HUDEP-2 (cell line): ENCODE measurements at regions not wholly inside any gene's neighbourhood (a gene's known extent, or its start where the extent isn't known, plus 50 kb on each side); places are given as distances from the start of the nearest gene placed in this dataset.

Experiments
- DNase-seq, 76 experiments: peaks; one replicate each; lab custom pipeline; 2025; ENCODE audit not compliant: unreplicated experiment in 76 of 76; lab: John Stamatoyannopoulos, UW

DNA sequence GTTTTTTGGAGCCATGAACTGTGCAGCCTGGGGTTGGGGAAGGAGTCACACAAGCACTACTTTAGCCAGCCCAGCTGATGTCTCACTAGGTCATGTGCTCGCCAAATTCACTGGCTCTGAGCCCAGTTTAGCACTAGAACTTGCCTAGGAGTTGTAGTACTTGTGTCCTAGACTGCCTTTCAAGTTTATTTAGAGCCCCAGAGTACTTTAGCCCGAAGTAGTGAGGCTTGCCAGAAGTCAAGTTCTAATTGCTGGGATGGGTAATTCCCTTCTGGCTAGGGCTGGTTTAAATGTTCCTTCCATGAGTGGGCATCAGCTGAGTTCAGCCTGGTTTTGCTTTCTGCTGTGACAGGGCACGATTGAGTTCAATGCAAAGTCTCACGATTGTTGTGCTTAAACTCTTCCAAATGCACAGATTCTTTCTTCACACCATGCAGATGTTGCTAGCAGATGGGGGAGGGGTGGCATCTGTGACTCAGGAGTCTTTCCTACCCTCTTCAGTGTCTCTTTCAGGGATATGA is 228.2 kb upstream of the ZPLD1 start:
- peak in 52 of 76 experiments; percentile 3 to 67 (median 31) for DNase-seq

DNA sequence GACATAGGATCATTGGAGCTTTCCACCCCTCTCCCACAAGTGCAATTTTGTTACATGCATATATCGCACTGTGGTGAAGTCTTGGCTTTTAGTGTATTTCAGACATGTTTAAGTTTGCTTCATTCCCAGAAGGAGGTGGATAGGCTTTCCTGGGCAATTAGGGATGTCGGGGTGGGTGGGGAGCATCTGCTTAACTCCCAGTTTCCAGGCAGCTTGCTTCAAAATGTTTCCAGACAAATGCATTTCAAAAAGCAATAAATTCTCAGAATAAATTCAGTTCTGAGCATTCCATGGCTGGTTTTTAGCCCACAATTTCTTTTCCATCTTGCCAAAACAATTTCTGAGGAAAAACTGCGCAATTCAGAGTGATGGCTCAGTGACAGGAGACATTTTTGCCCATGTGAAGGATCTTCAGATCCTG is 227.7 kb upstream of the ZPLD1 start:
- DNase-seq: no peak

DNA sequence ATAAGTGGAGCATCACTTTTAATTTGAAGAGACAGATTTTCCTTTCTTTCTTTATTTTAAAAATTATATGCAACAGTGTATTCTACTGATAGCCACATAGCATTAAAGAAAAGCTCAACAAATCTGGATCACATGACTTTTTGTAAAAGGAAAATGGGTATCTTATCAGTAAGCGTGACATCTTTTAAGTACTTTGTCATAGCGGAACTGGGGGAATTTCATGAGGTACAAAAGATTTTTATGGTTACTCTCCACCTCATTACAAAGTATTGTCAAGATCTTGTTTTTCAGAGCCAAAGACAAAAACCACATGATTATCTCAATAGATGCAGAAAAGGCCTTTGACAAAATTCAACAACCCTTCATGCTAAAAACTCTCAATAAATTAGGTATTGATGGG is 219.6 kb upstream of the ZPLD1 start:
- no peak for DNase-seq

DNA sequence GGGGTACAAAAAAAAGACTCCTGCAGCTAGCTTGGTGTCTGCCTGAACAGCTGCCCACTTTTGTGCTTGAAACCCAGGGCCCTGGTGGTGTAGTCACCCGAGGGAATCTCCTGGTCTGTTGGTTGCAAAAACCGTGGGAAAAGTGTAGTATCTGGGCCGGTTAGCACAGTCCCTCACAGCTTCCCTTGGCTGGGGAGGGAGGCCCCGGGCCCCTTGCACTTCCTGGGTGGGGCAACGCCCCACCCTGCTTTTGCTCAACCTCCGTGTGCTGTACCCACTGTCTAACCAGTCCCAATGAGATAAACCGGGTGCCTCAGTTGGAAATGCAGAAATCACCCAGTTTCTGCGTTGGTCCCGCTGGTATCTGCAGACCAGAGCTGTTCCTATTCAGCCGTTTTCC is 211.7 kb upstream of the ZPLD1 start:
- no peak for DNase-seq

DNA sequence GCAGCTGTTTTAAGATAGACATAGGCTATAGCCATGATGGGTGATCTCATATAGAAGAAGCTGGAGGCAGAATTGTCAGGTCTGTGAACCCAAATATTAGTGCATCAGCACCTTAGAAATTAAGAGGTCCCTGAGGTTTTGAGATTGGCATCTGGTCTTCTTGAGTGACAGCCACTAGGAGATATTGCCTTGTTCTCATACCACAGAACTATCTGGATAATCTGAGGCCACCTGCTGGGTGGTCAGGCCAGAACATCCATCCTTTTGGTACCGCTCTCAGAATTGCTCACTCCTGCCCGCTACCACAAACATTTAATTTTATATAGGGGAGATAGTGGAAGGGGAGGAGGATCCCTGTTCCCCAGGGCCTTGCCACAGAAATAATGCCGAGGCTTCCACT is 210.6 kb upstream of the ZPLD1 start:
- DNase-seq: peak in 3 of 76 experiments; percentile 4 to 21 (median 7)

DNA sequence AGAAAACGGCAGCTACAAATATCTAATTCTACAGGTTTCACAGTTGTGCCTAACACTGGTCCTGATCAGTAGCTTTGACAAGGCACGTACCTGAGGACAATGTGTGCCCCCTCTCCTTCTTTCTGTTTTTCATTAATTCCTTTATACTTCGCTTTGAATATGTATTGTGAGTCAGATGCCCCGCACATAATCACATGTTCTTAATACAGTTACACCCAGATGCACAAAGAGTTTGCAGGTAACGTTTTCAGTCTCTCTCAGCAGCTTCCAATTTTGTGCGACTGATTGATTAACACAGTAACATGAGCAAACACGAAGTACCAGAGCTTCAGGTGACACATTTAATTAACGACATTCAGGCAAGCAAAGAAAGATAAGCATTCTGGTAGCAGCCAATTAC is 209.8 kb upstream of the ZPLD1 start:
- no peak for DNase-seq

DNA sequence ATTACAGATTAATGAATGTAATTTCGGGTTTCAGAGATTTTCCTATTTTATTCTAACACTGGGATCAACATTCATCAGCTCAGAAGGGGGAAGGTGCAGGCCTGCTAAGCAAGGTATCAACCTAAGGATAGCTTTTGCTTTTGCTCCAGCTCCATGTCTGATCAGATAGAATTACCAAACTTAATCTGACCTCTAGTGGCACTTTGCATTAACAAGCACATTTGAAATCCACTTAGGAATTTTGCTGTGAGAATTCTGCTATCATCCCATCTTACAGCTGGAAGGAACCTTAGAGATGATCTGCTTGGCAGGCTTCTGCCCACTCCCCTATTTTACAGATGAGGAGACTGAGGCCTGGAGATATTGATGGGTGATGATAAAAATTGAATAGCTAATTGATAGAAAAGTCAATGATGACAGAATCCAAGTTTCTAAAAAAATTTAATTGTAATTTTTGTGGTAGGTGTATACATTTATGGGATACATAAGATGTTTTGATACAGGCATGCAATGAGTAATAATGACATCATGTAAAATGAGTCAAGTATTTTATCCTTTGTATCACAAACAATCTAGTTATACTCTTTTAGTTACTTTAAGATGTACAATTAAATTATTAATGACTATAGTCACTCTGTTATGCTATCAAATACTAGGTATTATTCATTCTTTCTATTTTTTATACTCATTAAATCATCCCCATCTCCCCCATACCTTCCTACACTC is 209.2 kb upstream of the ZPLD1 start:
- peak in 22 of 76 experiments; percentile 1 to 49 (median 16) for DNase-seq

DNA sequence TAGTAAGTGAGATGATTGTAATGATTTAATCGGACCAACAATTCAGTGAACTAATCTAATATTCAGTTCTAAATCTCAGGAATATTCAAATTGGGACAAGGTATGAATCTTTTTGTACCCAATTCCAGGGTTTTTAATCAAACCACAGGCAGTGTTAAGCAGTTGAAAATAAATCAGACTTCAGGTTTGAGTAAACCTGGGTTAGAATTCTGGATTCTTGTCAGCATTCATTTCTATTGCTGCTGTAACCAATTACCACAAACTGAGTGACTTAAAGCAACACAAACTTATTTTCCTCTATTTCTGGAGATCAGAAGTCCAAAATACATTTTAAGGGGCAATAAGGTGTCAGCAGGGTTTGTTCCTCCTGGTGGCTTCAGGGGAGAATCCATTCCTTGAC is 208.4 kb upstream of the ZPLD1 start:
- DNase-seq: no peak

DNA sequence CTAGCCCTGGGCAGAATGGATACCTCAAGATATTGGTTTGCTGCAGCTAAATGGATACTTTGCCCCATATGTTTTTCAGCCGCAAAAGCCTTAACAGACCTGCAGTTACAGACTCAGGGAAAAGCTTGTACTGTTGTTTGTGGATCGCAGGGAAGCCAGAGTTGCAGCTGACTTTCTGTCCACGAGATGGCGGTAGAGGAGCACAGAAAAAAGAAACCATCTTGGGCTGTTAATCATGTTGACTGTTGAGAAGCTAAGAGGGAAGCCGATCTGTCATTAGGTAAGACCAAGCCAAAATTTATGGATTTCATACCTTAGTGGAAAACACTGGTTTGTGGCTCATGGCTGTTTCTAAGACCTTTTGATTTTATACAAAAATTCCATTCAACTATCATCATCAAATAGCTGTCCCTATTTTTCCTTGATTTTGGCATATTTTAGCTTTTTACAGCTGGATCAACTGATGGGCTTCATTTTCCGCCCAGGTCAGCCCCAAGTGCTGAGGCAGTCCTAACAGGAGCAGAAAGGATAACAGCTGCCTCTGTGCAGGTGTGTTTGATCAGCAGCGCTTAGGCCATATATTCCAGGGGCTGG is 205.7 kb upstream of the ZPLD1 start:
- peak in 64 of 76 experiments; percentile 7 to 82 (median 45) for DNase-seq

DNA sequence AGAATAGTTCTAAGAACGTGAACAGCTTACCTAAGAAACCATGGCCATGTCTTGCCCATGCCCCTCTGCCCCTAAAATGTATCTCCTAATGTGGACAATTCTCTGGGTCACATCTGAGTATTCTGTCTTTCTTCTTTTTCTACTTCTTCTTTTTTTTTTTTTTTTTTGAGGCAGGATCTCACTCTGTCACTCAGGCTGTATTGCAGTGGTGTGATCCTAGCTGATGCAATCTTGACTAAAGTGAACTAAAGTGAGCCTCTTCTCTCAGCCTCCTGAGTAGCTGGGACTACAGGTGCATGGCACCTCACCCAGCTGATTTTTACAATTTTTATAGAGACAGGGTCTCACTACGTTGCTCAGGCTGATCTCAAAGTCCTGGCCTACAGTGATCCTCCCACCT is 204.8 kb upstream of the ZPLD1 start:
- no peak for DNase-seq

DNA sequence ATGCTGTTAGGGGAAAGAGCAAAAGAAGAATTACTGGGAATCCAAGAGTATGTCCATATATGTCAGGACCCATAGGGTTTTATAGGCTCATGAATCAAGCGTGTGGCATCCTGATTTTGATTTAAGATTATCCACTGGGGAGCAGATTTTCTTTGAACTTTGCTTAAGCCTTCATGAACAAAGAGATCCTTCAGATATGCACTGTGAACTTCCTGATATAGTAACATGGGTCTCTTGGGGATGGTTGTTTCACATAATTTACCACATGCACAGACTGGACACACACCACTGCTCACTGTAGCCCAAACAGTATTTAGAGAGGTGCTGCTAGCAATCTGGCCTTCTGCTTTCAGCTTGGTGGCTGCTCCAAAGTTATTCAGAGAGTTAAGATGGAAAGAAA is 200.9 kb upstream of the ZPLD1 start:
- DNase-seq: no peak

DNA sequence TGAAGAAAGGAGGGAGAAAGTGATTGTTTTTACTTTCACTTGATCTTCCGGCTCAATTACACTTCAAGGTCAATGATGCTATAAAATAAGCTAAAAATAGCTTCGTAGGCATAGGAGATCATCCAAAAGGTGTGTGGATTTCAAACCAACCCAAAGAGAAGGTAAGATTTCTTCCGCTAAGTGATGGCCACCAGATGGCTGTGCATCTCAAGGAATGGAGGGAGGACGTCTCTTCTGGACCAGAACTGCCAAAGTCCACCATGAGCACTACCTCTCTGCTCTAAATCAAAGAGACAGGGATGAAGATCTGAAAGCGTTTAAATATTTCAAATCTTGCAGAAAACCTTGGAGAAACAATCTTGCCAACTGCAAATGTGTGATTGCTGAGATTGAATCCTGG is 199.1 kb upstream of the ZPLD1 start:
- DNase-seq: no peak

DNA sequence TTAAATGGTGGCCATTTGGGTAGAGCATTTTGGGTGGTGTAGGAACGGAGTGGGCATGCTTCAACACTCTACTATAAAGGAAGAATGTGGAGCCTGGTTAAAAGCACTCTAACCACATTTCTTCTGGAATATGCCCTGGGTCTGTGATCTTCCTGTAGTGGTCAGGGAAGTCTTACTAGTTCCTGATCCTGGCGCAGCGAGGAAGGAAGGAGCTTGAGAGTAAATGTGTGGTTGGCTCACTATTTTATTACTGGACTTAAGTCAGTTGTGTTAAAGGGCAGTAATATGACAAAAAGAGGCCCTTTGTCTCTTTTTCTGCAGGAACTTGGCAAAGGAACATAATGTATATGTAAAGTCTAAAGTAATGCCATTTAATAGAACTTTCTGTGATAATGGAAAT is 197.6 kb upstream of the ZPLD1 start:
- DNase-seq: no peak

DNA sequence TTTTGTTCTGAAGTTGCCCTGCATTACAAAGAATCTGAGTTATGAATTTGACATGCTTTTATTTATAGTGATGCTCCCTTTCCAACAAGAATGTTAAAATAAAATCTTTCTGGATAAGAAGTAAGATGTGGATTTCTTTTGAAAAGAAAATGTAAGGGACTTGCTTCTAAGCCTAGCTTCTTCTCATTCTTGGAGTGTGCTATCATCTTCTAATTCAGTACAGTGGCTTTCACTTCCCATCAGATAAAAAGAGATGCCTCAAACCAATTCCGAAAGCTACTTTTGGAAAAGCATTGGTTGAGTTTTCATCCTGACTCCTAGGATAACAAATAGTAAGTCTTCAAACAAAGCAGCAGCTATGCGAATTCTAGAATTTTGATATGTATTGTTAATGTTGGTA is 197.0 kb upstream of the ZPLD1 start:
- no peak for DNase-seq

DNA sequence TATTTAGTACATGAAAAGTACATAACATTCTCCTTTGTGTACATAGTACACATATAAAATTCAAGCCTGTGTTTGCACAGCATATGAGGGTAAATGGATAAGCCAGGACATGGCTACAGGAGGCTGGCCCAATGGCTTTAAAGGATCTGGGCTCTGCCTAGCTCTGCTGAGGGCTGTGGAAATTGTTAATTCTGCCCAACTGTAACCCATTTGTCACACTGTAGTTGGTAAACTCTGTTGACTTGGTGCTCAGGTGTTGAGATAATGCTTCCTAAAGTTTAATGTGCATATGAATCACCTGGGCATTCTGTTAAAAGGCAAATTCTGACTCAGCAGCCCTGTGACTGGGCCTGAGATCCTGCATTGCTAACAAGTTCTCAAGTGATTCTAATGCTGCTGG is 196.5 kb upstream of the ZPLD1 start:
- no peak for DNase-seq

DNA sequence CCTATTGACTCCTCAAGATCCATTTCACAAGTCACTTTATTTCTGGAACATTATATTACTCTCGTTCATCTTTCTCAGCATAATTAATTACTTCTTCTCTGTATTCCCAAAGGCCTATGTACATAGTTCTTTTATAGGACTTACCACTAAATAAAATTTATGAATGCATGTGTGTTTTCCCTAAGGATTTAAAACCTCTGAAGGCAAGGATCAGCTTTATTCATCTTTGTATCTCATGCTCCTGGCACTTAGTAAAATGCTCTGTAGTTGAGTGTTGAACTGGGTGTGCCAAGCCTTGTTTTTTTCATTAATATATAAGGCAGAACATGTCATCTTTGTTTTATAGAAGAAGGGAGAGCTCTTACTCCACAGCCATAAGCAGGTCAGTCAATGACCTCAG is 194.1 kb upstream of the ZPLD1 start:
- DNase-seq: no peak

DNA sequence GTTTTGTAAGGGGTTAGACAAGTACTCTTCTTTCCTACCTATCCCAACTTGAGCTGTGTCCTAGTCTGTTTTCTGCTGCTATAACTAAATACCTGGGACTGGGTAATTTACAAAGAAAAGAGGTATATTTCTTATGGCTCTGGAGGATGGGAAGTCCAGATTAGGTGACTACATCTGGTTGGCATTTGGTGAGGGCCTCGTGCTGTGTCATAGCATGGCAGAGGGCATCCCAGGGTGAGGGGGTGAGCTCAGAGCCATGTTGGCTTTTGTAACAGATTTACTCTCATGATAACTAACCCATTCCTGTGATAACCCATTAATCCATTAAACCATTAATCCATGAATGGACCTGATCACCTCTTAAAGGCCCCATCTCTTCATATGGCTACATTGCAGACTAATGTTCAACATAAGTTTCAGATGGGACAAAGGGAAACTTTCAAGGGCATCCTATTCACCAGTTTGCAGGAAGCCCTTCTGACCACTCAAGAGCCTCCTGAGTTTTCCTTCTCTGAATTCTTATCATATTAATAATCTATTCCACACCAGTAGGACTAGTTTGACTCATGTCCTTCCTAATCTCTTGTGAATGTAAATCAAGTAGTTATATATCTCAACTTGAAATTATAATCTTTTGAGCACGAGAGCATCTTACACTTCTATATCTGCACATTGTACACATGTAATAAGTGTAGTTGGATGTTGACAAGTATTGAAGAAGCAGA is 185.7 kb upstream of the ZPLD1 start:
- no peak for DNase-seq

DNA sequence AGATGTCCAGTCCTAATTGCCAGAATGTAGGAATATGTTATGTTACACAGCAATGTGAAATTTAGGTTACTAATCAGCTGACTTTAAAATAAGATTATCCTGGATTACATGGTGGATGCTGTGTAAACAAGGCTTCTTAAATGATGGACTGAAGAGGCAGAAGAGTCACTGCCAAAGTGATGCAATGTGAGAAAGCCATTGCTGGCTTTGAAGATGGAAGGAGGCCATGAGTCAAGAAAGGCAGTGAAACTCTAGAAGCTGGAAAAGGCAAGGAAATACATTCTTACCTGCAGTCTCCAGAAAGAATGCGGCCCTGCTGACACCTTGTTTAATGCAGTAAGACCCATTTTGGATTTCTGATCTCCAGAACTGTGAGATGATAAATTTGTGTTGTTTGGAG is 179.1 kb upstream of the ZPLD1 start:
- no peak for DNase-seq

DNA sequence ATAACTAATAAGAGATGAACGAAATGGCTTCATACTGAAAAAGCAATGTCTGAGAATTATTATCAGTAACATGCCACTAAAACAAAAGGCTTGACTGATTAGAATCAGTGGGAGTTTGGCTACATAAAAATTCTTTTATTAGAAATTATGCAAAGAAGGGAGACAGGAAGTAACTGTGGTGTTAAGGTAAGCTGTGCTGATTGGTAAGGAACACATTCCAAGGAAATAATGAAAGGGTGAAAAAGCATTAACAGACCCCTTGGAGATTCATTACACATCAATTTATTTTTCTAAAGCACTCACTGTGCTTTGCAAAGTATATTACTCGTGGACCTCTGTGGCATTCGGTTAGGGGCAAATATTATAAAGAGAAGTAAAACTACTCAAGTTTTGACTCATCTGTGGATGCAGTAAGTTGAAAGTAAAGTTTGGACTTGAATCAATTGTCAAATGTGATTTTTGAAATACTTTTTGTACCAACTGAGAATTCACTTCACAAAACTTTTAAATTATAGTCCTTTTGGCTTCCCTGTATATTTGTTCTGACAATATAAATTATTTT is 176.1 kb upstream of the ZPLD1 start:
- DNase-seq: no peak

DNA sequence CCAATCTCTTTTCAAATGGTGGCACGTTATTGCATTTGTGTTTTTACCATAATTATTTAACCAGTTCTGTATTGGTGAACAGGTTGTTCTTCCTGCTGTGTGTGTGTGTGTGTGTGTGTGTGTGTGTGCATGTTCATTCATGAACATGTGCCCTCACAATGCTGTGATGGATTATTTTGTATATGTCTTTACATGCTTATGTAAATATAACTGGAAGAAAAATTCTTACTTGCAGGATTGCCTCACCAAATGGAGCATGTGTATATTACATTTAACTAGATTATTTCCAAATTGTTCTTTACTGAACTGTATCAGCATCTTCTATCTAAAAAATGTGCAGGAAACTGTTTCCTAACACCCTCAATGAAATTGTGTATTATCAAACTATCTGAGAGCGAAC is 175.2 kb upstream of the ZPLD1 start:
- DNase-seq: no peak

DNA sequence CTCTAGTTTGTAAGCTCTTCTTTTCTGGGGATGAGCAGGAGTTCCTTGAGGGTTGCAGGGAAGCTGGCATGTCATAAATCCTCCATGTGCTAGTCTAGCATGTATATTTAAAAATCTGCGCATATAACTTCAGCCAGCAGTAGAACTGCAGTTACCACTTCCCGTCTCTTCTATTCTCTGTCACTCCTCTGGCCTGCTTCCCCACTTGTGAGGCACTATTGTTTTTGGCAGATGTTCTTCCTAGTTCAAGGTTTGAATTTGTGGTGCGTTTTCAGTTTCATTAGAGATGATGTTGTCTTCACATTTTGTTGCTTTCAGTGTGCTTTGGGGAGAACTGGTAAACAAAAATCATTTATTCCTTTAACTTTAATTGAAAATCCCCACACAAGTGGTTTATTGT is 169.1 kb upstream of the ZPLD1 start:
- DNase-seq: no peak
